GM23338 (cell line): ENCODE measurements at regions not wholly inside any gene's neighbourhood (a gene's known extent, or its start where the extent isn't known, plus 50 kb on each side); places are given as distances from the start of the nearest gene placed in this dataset.
A peak's percentile ranks its signal among the peaks of the same experiment; 100 is the strongest.
"Not testable (repeated sequence)": the region's sequence is repeated elsewhere in the genome, so short reads cannot be mapped to it uniquely, and the experiment has no call there.

ENCODE experiments used
- ATAC-seq: fragments of 200-7000 bp; cut with Tn5 transposase; 3 replicates; pipeline ENCODE4 v1.9.1; 2020
- DNase-seq: peaks from one replicate; pipeline ENCODE4 v3.0.0-alpha.2; 2015; ENCODE audit warnings: low spot score
- H2AFZ ChIP-seq: fragments of 200-600 bp; sonication (generic); 2 replicates; pipeline ENCODE4 v1.8.0; 2016; ENCODE audit warnings: antibody characterized with exemption, mild to moderate bottlenecking, moderate library complexity
- H3F3A ChIP-seq: fragments of 200-600 bp; sonication (generic); replicated peaks from 2 replicates; pipeline ENCODE4 v1.8.0; 2017; ENCODE audit warnings: antibody characterized with exemption, mixed run types, low read depth
- H3K27ac ChIP-seq: fragments of 200-600 bp; sonication (generic); 2 replicates; pipeline ENCODE4 v1.6.1; 2016; ENCODE audit warnings: low read depth
- H3K27me3 ChIP-seq: fragments of 200-600 bp; sonication (generic); 2 replicates; pipeline ENCODE4 v1.8.0; 2016; ENCODE audit warnings: mild to moderate bottlenecking, mixed run types, moderate library complexity; ENCODE audit not compliant: insufficient read depth
- H3K36me3 ChIP-seq: fragments of 200-600 bp; sonication (generic); 2 replicates; pipeline ENCODE4 v1.8.0; 2016; ENCODE audit warnings: mild to moderate bottlenecking; ENCODE audit not compliant: insufficient read depth
- H3K4me1 ChIP-seq: fragments of 200-600 bp; sonication (generic); 2 replicates; pipeline ENCODE4 v1.8.0; 2016; ENCODE audit warnings: mild to moderate bottlenecking, moderate library complexity; ENCODE audit not compliant: insufficient read depth
- H3K4me2 ChIP-seq: fragments of 200-600 bp; sonication (generic); 2 replicates; pipeline ENCODE4 v1.7.1; 2017; ENCODE audit warnings: mixed run types
- H3K4me3 ChIP-seq: fragments of 200-600 bp; sonication (generic); 2 replicates; pipeline ENCODE4 v1.6.1; 2016; ENCODE audit warnings: mixed run types
- H3K79me2 ChIP-seq: fragments of 200-600 bp; sonication (generic); replicated peaks from 2 replicates; pipeline ENCODE4 v1.8.0; 2017; ENCODE audit warnings: mild to moderate bottlenecking; ENCODE audit not compliant: insufficient read depth
- H3K9me2 ChIP-seq: fragments of 200-600 bp; sonication (generic); 2 replicates; pipeline ENCODE4 v1.8.0; 2017; ENCODE audit not compliant: insufficient read depth
- H4K20me1 ChIP-seq: fragments of 200-600 bp; sonication (generic); replicated peaks from 2 replicates; pipeline ENCODE4 v1.8.0; 2017; ENCODE audit warnings: mild to moderate bottlenecking; ENCODE audit not compliant: insufficient read depth
- H3K27ac Mint-ChIP-seq: 2 replicates; pipeline ENCODE4 v1.8.0; 2020; ENCODE audit warnings: inconsistent platforms, mild to moderate bottlenecking, moderate library complexity, mixed read lengths
- H3K27me3 Mint-ChIP-seq: 3 replicates; pipeline ENCODE4 v1.8.0; 2022; ENCODE audit warnings: low read depth, mild to moderate bottlenecking, moderate library complexity, mixed read lengths, inconsistent platforms; ENCODE audit not compliant: insufficient read depth, poor library complexity
- H3K36me3 Mint-ChIP-seq: 3 replicates; pipeline ENCODE4 v1.8.0; 2021; ENCODE audit warnings: low read depth, mild to moderate bottlenecking, inconsistent platforms, moderate library complexity, mixed read lengths
- H3K4me1 Mint-ChIP-seq: 3 replicates; pipeline ENCODE4 v1.8.0; 2020; ENCODE audit warnings: mild to moderate bottlenecking, inconsistent platforms, mixed read lengths
- H3K4me3 Mint-ChIP-seq: 3 replicates; pipeline ENCODE4 v1.8.0; 2021; ENCODE audit warnings: moderate library complexity, mild to moderate bottlenecking, inconsistent platforms, mixed read lengths
- H3K9me3 Mint-ChIP-seq: 3 replicates; pipeline ENCODE4 v1.8.0; 2020; ENCODE audit warnings: moderate library complexity, mild to moderate bottlenecking, inconsistent platforms, mixed read lengths
- CREB1 ChIP-seq: fragments of 250-450 bp; sonication (Bioruptor Pico); IDR thresholded peaks from 2 replicates; pipeline ENCODE4 v1.5.0; 2020; ENCODE audit warnings: low read depth, mild to moderate bottlenecking, moderate library complexity
- NANOG ChIP-seq: IDR thresholded peaks from 2 replicates; pipeline ENCODE4 v1.6.1; 2016; ENCODE audit warnings: antibody characterized with exemption, borderline replicate concordance
- POLR2AphosphoS5 ChIP-seq: IDR thresholded peaks from 2 replicates; pipeline ENCODE4 v1.6.1; 2016; ENCODE audit warnings: antibody characterized with exemption, low read depth
- ZNF114 ChIP-seq: fragments of 250-450 bp; sonication (Bioruptor Pico); IDR thresholded peaks from 2 replicates; pipeline ENCODE4 v1.5.0; 2020; ENCODE audit warnings: mild to moderate bottlenecking, moderate library complexity
- ZNF331 ChIP-seq: fragments of 250-450 bp; sonication (Bioruptor Pico); IDR thresholded peaks from 2 replicates; pipeline ENCODE4 v1.5.0; 2020; ENCODE audit warnings: low read depth, mild to moderate bottlenecking, moderate library complexity
- TF ChIP-seq, protein P1 (sequence below), 2 experiments: fragments of 200-600 bp in 1 of 2; sonication (generic) in 1 of 2; conservative IDR thresholded peaks; 2 replicates each; pipeline versions ENCODE4 v1.5.1 to v1.6.1; 2016 to 2017; ENCODE audit warnings: antibody characterized with exemption in 2 of 2, low read depth in 2 of 2, mild to moderate bottlenecking in 2 of 2, moderate library complexity in 1 of 2
- TF ChIP-seq, protein P2 (sequence below): fragments of 250-450 bp; sonication (Bioruptor Pico); IDR thresholded peaks from 2 replicates; pipeline ENCODE4 v1.5.0; 2020; ENCODE audit warnings: mild to moderate bottlenecking, moderate library complexity
- TF ChIP-seq, protein P3 (sequence below): IDR thresholded peaks from one replicate; pipeline ENCODE4 v1.6.1; 2018; ENCODE audit warnings: antibody characterized with exemption; ENCODE audit not compliant: unreplicated experiment

DNA sequence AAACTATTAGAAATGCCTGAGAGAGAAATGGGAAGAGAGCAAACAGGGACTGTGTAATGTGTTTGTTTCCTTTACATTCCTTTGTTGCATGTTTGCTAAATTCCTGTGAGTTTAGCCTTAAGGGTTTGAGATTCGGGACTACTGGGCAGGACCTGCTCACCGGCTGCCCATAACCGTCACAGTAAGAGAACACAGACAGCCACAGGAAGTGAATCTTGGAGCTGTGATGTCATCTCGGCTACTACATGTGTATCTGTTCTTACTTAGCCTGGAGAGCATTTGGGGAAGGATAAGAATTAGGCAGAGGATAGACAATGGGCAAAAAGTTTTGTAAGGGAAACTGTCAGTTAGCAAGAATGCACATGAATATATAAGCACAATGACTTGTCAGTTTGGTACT lies 485.1 kb upstream of the KLF6 start:
- H3K9me2 ChIP-seq, result peaks cover 6% of the 10 kb centered on the region; the same call in 1 of the 2 replicates
- Mint-ChIP-seq H3K27me3 (peaks cover 2% of the 10 kb centered on the region), H3K27ac (no peak overlapping the region), H3K4me1 (no peaks in the 10 kb centered on the region), H3K36me3 (peaks cover 27% of the 10 kb centered on the region), H3K9me3 (peaks cover 44% of the 10 kb centered on the region), H3K4me3 (no peak overlapping the region)
- TF ChIP-seq, protein P1, sequence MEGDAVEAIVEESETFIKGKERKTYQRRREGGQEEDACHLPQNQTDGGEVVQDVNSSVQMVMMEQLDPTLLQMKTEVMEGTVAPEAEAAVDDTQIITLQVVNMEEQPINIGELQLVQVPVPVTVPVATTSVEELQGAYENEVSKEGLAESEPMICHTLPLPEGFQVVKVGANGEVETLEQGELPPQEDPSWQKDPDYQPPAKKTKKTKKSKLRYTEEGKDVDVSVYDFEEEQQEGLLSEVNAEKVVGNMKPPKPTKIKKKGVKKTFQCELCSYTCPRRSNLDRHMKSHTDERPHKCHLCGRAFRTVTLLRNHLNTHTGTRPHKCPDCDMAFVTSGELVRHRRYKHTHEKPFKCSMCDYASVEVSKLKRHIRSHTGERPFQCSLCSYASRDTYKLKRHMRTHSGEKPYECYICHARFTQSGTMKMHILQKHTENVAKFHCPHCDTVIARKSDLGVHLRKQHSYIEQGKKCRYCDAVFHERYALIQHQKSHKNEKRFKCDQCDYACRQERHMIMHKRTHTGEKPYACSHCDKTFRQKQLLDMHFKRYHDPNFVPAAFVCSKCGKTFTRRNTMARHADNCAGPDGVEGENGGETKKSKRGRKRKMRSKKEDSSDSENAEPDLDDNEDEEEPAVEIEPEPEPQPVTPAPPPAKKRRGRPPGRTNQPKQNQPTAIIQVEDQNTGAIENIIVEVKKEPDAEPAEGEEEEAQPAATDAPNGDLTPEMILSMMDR (conservative IDR thresholded peaks at IDR 0.05; ENCODE audit: low read depth in 2 of 2), result no peak
- TF ChIP-seq NANOG (no peak), ZNF114 (CRISPR knock-in tag) (no peak), ZNF331 (CRISPR knock-in tag) (no peak), CREB1 (CRISPR knock-in tag) (no peak), POLR2AphosphoS5 (no peak)
- TF ChIP-seq, protein P2, sequence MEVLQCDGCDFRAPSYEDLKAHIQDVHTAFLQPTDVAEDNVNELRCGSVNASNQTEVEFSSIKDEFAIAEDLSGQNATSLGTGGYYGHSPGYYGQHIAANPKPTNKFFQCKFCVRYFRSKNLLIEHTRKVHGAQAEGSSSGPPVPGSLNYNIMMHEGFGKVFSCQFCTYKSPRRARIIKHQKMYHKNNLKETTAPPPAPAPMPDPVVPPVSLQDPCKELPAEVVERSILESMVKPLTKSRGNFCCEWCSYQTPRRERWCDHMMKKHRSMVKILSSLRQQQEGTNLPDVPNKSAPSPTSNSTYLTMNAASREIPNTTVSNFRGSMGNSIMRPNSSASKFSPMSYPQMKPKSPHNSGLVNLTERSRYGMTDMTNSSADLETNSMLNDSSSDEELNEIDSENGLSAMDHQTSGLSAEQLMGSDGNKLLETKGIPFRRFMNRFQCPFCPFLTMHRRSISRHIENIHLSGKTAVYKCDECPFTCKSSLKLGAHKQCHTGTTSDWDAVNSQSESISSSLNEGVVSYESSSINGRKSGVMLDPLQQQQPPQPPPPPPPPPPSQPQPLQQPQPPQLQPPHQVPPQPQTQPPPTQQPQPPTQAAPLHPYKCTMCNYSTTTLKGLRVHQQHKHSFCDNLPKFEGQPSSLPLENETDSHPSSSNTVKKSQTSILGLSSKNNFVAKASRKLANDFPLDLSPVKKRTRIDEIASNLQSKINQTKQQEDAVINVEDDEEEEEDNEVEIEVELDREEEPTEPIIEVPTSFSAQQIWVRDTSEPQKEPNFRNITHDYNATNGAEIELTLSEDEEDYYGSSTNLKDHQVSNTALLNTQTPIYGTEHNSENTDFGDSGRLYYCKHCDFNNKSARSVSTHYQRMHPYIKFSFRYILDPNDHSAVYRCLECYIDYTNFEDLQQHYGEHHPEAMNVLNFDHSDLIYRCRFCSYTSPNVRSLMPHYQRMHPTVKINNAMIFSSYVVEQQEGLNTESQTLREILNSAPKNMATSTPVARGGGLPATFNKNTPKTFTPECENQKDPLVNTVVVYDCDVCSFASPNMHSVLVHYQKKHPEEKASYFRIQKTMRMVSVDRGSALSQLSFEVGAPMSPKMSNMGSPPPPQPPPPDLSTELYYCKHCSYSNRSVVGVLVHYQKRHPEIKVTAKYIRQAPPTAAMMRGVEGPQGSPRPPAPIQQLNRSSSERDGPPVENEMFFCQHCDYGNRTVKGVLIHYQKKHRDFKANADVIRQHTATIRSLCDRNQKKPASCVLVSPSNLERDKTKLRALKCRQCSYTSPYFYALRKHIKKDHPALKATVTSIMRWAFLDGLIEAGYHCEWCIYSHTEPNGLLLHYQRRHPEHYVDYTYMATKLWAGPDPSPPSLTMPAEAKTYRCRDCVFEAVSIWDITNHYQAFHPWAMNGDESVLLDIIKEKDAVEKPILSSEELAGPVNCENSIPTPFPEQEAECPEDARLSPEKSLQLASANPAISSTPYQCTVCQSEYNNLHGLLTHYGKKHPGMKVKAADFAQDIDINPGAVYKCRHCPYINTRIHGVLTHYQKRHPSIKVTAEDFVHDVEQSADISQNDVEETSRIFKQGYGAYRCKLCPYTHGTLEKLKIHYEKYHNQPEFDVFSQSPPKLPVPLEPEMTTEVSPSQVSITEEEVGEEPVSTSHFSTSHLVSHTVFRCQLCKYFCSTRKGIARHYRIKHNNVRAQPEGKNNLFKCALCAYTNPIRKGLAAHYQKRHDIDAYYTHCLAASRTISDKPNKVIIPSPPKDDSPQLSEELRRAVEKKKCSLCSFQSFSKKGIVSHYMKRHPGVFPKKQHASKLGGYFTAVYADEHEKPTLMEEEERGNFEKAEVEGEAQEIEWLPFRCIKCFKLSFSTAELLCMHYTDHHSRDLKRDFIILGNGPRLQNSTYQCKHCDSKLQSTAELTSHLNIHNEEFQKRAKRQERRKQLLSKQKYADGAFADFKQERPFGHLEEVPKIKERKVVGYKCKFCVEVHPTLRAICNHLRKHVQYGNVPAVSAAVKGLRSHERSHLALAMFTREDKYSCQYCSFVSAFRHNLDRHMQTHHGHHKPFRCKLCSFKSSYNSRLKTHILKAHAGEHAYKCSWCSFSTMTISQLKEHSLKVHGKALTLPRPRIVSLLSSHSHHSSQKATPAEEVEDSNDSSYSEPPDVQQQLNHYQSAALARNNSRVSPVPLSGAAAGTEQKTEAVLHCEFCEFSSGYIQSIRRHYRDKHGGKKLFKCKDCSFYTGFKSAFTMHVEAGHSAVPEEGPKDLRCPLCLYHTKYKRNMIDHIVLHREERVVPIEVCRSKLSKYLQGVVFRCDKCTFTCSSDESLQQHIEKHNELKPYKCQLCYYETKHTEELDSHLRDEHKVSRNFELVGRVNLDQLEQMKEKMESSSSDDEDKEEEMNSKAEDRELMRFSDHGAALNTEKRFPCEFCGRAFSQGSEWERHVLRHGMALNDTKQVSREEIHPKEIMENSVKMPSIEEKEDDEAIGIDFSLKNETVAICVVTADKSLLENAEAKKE, result no peak
- TF ChIP-seq, protein P3, sequence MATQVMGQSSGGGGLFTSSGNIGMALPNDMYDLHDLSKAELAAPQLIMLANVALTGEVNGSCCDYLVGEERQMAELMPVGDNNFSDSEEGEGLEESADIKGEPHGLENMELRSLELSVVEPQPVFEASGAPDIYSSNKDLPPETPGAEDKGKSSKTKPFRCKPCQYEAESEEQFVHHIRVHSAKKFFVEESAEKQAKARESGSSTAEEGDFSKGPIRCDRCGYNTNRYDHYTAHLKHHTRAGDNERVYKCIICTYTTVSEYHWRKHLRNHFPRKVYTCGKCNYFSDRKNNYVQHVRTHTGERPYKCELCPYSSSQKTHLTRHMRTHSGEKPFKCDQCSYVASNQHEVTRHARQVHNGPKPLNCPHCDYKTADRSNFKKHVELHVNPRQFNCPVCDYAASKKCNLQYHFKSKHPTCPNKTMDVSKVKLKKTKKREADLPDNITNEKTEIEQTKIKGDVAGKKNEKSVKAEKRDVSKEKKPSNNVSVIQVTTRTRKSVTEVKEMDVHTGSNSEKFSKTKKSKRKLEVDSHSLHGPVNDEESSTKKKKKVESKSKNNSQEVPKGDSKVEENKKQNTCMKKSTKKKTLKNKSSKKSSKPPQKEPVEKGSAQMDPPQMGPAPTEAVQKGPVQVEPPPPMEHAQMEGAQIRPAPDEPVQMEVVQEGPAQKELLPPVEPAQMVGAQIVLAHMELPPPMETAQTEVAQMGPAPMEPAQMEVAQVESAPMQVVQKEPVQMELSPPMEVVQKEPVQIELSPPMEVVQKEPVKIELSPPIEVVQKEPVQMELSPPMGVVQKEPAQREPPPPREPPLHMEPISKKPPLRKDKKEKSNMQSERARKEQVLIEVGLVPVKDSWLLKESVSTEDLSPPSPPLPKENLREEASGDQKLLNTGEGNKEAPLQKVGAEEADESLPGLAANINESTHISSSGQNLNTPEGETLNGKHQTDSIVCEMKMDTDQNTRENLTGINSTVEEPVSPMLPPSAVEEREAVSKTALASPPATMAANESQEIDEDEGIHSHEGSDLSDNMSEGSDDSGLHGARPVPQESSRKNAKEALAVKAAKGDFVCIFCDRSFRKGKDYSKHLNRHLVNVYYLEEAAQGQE, result no peak
- H3K36me3 ChIP-seq, result peaks cover 12% of the 10 kb centered on the region
- H3K27me3 ChIP-seq, result no peaks in the 10 kb centered on the region
- H3K4me2 ChIP-seq, result no peak overlapping the region
- H4K20me1 ChIP-seq, result no peaks in the 10 kb centered on the region
- H3K4me1 ChIP-seq, result no peaks in the 10 kb centered on the region
- no peak overlapping the region for H2AFZ ChIP-seq
- no peak overlapping the region for H3K4me3 ChIP-seq
- no peaks in the 10 kb centered on the region for H3F3A ChIP-seq
- ATAC-seq (no peak), DNase-seq (no peak)
- no peaks in the 10 kb centered on the region for H3K79me2 ChIP-seq
- no peak overlapping the region for H3K27ac ChIP-seq

DNA sequence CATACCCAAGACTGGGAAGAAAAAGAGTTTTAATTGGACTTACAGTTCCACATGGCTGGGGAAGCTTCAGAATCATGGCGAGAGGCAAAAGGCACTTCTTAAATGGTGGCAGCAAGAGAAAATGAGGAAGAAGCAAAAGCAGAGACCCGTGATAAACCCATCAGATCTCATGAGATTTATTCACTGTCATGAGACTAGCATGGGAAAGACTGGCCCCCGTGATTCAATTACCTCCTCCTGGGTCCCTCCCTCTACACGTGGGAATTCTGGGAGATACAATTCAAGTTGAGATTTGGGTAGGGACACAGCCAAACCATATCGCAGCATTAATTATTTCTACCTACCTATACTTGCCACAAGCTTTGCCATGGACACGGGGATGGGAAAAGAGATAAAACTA lies 483.5 kb upstream of the KLF6 start:
- H3K27ac Mint-ChIP-seq, H3K27ac ChIP-seq, H3K4me3 ChIP-seq, H3K4me1 Mint-ChIP-seq, H3K9me2 ChIP-seq, H4K20me1 ChIP-seq, H3K27me3 ChIP-seq, H3K4me1 ChIP-seq, H3K27me3 Mint-ChIP-seq, H3K79me2 ChIP-seq, H3F3A ChIP-seq, DNase-seq, H3K4me3 Mint-ChIP-seq, H3K4me2 ChIP-seq, ATAC-seq: not testable (repeated sequence)
- Mint-ChIP-seq H3K9me3 (peaks cover 36% of the 10 kb centered on the region), H3K36me3 (peaks cover 27% of the 10 kb centered on the region)
- peaks cover 12% of the 10 kb centered on the region for H3K36me3 ChIP-seq
- 0 out of 2 replicates have a peak overlapping the region, but pooled peaks have one; percentile 23 for H2AFZ ChIP-seq
